BLaER1 (cell line): ENCODE measurements at regions not wholly inside any gene's neighbourhood (a gene's known extent, or its start where the extent isn't known, plus 50 kb on each side); places are given as distances from the start of the nearest gene placed in this dataset.
A peak's percentile ranks its signal among the peaks of the same experiment; 100 is the strongest.

Experiments used
- H3K27ac ChIP-seq: shearing (Covaris generic); formaldehyde crosslinking; 2 replicates; pipeline ENCODE4 v1.8.1; 2022
- H3K27me3 ChIP-seq: shearing (Covaris generic); formaldehyde crosslinking; 2 replicates; pipeline ENCODE4 v1.8.1; 2022
- H3K36me3 ChIP-seq: shearing (Covaris generic); formaldehyde crosslinking; 2 replicates; pipeline ENCODE4 v1.8.1; 2022
- H3K4me1 ChIP-seq: shearing (Covaris generic); formaldehyde crosslinking; 2 replicates; pipeline ENCODE4 v1.8.1; 2022
- H3K4me2 ChIP-seq: shearing (Covaris generic); formaldehyde crosslinking; 2 replicates; pipeline ENCODE4 v1.8.1; 2022
- H3K4me3 ChIP-seq: shearing (Covaris generic); formaldehyde crosslinking; 2 replicates; pipeline ENCODE4 v1.8.1; 2022
- H3K9ac ChIP-seq: shearing (Covaris generic); formaldehyde crosslinking; 2 replicates; pipeline ENCODE4 v1.8.1; 2022
- H3K9me3 ChIP-seq: shearing (Covaris generic); formaldehyde crosslinking; 2 replicates; pipeline ENCODE4 v1.8.1; 2022
- H4K20me1 ChIP-seq: shearing (Covaris generic); formaldehyde crosslinking; 2 replicates; pipeline ENCODE4 v1.8.1; 2022
- Cebpa-rat ChIP-seq: shearing (Covaris generic); IDR thresholded peaks from 2 replicates; pipeline ENCODE4 v1.8.1; 2022

GRCh38 chr10:83849150-83849549 lies 290.2 kb upstream of the GHITM start:
- Histone ChIP-seq H3K27me3 (no peaks in the 10 kb centered on the region), H3K4me3 (no peak overlapping the region), H3K27ac (no peak overlapping the region), H3K4me1 (no peaks in the 10 kb centered on the region), H3K36me3 (no peaks in the 10 kb centered on the region), H3K4me2 (no peak overlapping the region), H3K9ac (no peak overlapping the region), H3K9me3 (no peaks in the 10 kb centered on the region), H4K20me1 (no peaks in the 10 kb centered on the region)
- no peak for TF ChIP-seq Cebpa-rat

GRCh38 chr10:83852146-83852545 lies 287.2 kb upstream of the GHITM start:
- Histone ChIP-seq H3K27ac (no peak overlapping the region), H3K4me3 (no peak overlapping the region), H3K9ac (no peak overlapping the region), H3K9me3 (no peaks in the 10 kb centered on the region), H3K4me1 (no peaks in the 10 kb centered on the region), H3K36me3 (no peaks in the 10 kb centered on the region), H4K20me1 (no peaks in the 10 kb centered on the region), H3K4me2 (no peak overlapping the region), H3K27me3 (no peaks in the 10 kb centered on the region)
- no peak for TF ChIP-seq Cebpa-rat

- no peak for TF ChIP-seq Cebpa-rat
- H3K4me1 ChIP-seq, result no peaks in the 10 kb centered on the region
- no peak overlapping the region for H3K4me2 ChIP-seq
- no peaks in the 10 kb centered on the region for H4K20me1 ChIP-seq
- no peak overlapping the region for H3K9ac ChIP-seq
- H3K4me3 ChIP-seq, result no peak overlapping the region
- H3K9me3 ChIP-seq, result no peaks in the 10 kb centered on the region
- no peak overlapping the region for H3K27ac ChIP-seq
- H3K27me3 ChIP-seq, result no peaks in the 10 kb centered on the region
- no peaks in the 10 kb centered on the region for H3K36me3 ChIP-seq
These were observed 276.6 kb upstream of the GHITM start for GRCh38 chr10:83862723-83863122.

GRCh38 chr10:83863283-83863966 lies 275.9 kb upstream of the GHITM start:
- Histone ChIP-seq H3K27me3 (no peaks in the 10 kb centered on the region), H3K36me3 (no peaks in the 10 kb centered on the region), H3K4me2 (no peak overlapping the region), H3K4me1 (no peaks in the 10 kb centered on the region), H4K20me1 (no peaks in the 10 kb centered on the region), H3K9me3 (no peaks in the 10 kb centered on the region), H3K9ac (no peak overlapping the region), H3K4me3 (no peak overlapping the region), H3K27ac (no peak overlapping the region)
- TF ChIP-seq Cebpa-rat, result no peak

GRCh38 chr10:83869898-83870297 lies 269.4 kb upstream of the GHITM start:
- Histone ChIP-seq H3K4me2 (no peak overlapping the region), H3K27ac (no peak overlapping the region), H3K4me1 (peaks cover 13% of the 10 kb centered on the region), H3K4me3 (no peak overlapping the region), H3K9me3 (no peaks in the 10 kb centered on the region), H3K36me3 (no peaks in the 10 kb centered on the region), H3K9ac (no peak overlapping the region), H3K27me3 (no peaks in the 10 kb centered on the region), H4K20me1 (no peaks in the 10 kb centered on the region)
- no peak for TF ChIP-seq Cebpa-rat

GRCh38 chr10:83871187-83872081 lies 267.9 kb upstream of the GHITM start:
- H3K9ac ChIP-seq, result no peak overlapping the region
- peaks cover 13% of the 10 kb centered on the region for H3K4me1 ChIP-seq
- peak overlapping the region; percentile 71 for H3K4me2 ChIP-seq
- H3K27me3 ChIP-seq, result no peaks in the 10 kb centered on the region
- H3K27ac ChIP-seq, result no peak overlapping the region
- no peaks in the 10 kb centered on the region for H3K36me3 ChIP-seq
- H3K4me3 ChIP-seq, result no peak overlapping the region
- no peak for TF ChIP-seq Cebpa-rat
- H4K20me1 ChIP-seq, result no peaks in the 10 kb centered on the region
- H3K9me3 ChIP-seq, result no peaks in the 10 kb centered on the region

GRCh38 chr10:83880252-83880791 lies 259.0 kb upstream of the GHITM start:
- no peak for TF ChIP-seq Cebpa-rat
- no peaks in the 10 kb centered on the region for H3K27me3 ChIP-seq
- H4K20me1 ChIP-seq, result no peaks in the 10 kb centered on the region
- H3K4me1 ChIP-seq, result no peaks in the 10 kb centered on the region
- H3K4me3 ChIP-seq, result no peak overlapping the region
- no peaks in the 10 kb centered on the region for H3K36me3 ChIP-seq
- H3K9me3 ChIP-seq, result no peaks in the 10 kb centered on the region
- no peak overlapping the region for H3K9ac ChIP-seq
- no peak overlapping the region for H3K4me2 ChIP-seq
- no peak overlapping the region for H3K27ac ChIP-seq

GRCh38 chr10:83881661-83882060 lies 257.6 kb upstream of the GHITM start:
- no peak overlapping the region for H3K9ac ChIP-seq
- no peak overlapping the region for H3K4me2 ChIP-seq
- H3K4me3 ChIP-seq, result no peak overlapping the region
- H3K9me3 ChIP-seq, result no peaks in the 10 kb centered on the region
- no peaks in the 10 kb centered on the region for H3K4me1 ChIP-seq
- H3K27me3 ChIP-seq, result no peaks in the 10 kb centered on the region
- H3K27ac ChIP-seq, result no peak overlapping the region
- no peaks in the 10 kb centered on the region for H3K36me3 ChIP-seq
- TF ChIP-seq Cebpa-rat, result no peak
- no peaks in the 10 kb centered on the region for H4K20me1 ChIP-seq

- H4K20me1 ChIP-seq, result no peaks in the 10 kb centered on the region
- TF ChIP-seq Cebpa-rat, result no peak
- no peaks in the 10 kb centered on the region for H3K4me1 ChIP-seq
- H3K9ac ChIP-seq, result no peak overlapping the region
- H3K4me2 ChIP-seq, result no peak overlapping the region
- no peaks in the 10 kb centered on the region for H3K9me3 ChIP-seq
- H3K27me3 ChIP-seq, result no peaks in the 10 kb centered on the region
- H3K27ac ChIP-seq, result no peak overlapping the region
- no peak overlapping the region for H3K4me3 ChIP-seq
- no peaks in the 10 kb centered on the region for H3K36me3 ChIP-seq
These were observed 252.4 kb upstream of the GHITM start for GRCh38 chr10:83886871-83887270.

- Histone ChIP-seq H3K9ac (no peak overlapping the region), H4K20me1 (no peaks in the 10 kb centered on the region), H3K27me3 (no peaks in the 10 kb centered on the region), H3K4me3 (no peak overlapping the region), H3K4me2 (no peak overlapping the region), H3K27ac (no peak overlapping the region), H3K9me3 (no peaks in the 10 kb centered on the region), H3K36me3 (no peaks in the 10 kb centered on the region), H3K4me1 (no peaks in the 10 kb centered on the region)
- TF ChIP-seq Cebpa-rat, result no peak
These were observed 246.6 kb upstream of the GHITM start for GRCh38 chr10:83892737-83893136.
